ENCODE measurements at regions not wholly inside any gene's neighbourhood (a gene's known extent, or its start where the extent isn't known, plus 50 kb on each side); places are given as distances from the start of the nearest gene placed in this dataset.

- no peak overlapping the region for H2AFZ ChIP-seq (ENCODE audit: low read depth, low read length)
- no peak overlapping the region for H2BK120ac ChIP-seq (ENCODE audit: low read depth, low read length)
- H3K4me1 ChIP-seq (ENCODE audit: control insufficient read depth, insufficient read depth, low read depth, low read length) = no peaks in the 10 kb centered on the region
- no peak overlapping the region for H3K18ac ChIP-seq (ENCODE audit: low read depth in 1 of 2, low read length in 2 of 2)
- H3K4me2 ChIP-seq (ENCODE audit: low read length, poor library complexity, severe bottlenecking) = no peak overlapping the region
- H3K9ac ChIP-seq (ENCODE audit: low read length) = no peak overlapping the region
- H3K36me3 ChIP-seq (ENCODE audit: control insufficient read depth in 1 of 2, insufficient read depth in 2 of 2, low read depth in 1 of 2, low read length in 2 of 2) = no peaks in the 10 kb centered on the region
- no peak overlapping the region for H3K14ac ChIP-seq (ENCODE audit: low read length in 2 of 2)
- no peak for DNase-seq
- no peak overlapping the region for H2AK5ac ChIP-seq (ENCODE audit: low read length, severe bottlenecking)
- H3K79me1 ChIP-seq (replicated peaks; ENCODE audit: low read length, poor library complexity, severe bottlenecking) = no peaks in the 10 kb centered on the region
- no peak overlapping the region for H4K91ac ChIP-seq (ENCODE audit: low read length)
- H3K23ac ChIP-seq (ENCODE audit: low read length in 2 of 2) = no peak overlapping the region
- no peak overlapping the region for H2BK5ac ChIP-seq (ENCODE audit: low read depth, low read length, poor library complexity, severe bottlenecking)
- H3K4me3 ChIP-seq (ENCODE audit: insufficient read depth in 1 of 2, low read depth in 1 of 2, low read length in 2 of 2) = no peak overlapping the region
- no peak overlapping the region for H4K8ac ChIP-seq (ENCODE audit: low read length)
- H3K9me3 ChIP-seq (ENCODE audit: control insufficient read depth, low read length) = no peaks in the 10 kb centered on the region
- no peak overlapping the region for H2BK12ac ChIP-seq (ENCODE audit: low read length in 2 of 2)
- H3K27ac ChIP-seq (ENCODE audit: low read length, poor library complexity, severe bottlenecking) = no peak overlapping the region
- WGBS = 80% methylated on average over 7 of the region's 8 CpGs
- peaks cover 0 to 26% of the 10 kb centered on the region in 2 experiments for H3K27me3 ChIP-seq (ENCODE audit: control insufficient read depth in 1 of 2, insufficient read depth in 1 of 2, low read length in 2 of 2)
- no peak overlapping the region for H3K4ac ChIP-seq (ENCODE audit: low read depth in 1 of 2, low read length in 2 of 2)
- H2BK15ac ChIP-seq (ENCODE audit: low read depth, poor library complexity, severe bottlenecking) = no peak overlapping the region
Observed at GRCh38 chr17:15036238-15036637, 228.9 kb downstream of the PMP22 start.

DNA sequence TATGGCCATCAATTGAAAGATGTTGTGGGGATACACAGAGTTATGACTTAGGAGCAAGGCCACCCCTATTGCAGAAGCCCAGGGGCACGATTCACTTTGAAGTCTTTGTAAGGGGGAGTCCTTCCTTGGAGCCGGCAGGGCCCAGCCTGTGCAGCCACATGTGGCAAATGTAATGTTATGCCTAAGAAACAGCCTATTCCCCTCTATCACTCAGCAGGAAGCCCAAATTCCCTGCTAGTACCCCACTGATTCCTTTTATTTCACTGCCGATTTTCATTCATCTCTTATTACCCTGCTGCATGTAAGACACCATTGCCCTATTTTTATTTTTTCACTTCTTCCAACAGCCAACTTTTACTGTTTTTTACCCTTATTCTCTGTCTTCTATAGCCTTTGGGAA is 233.2 kb downstream of the PMP22 start:
- H2AFZ ChIP-seq (ENCODE audit: low read depth, low read length) = no peak overlapping the region
- H3K14ac ChIP-seq (ENCODE audit: low read length in 2 of 2) = no peak overlapping the region
- H2BK120ac ChIP-seq (ENCODE audit: low read depth, low read length) = no peak overlapping the region
- H3K27ac ChIP-seq (ENCODE audit: low read length, poor library complexity, severe bottlenecking) = no peak overlapping the region
- H4K8ac ChIP-seq (ENCODE audit: low read length) = no peak overlapping the region
- no peaks in the 10 kb centered on the region for H3K36me3 ChIP-seq (ENCODE audit: control insufficient read depth in 1 of 2, insufficient read depth in 2 of 2, low read depth in 1 of 2, low read length in 2 of 2)
- H2BK12ac ChIP-seq (ENCODE audit: low read length in 2 of 2) = no peak overlapping the region
- H4K91ac ChIP-seq (ENCODE audit: low read length) = no peak overlapping the region
- DNase-seq = no peak
- no peak overlapping the region for H3K9ac ChIP-seq (ENCODE audit: low read length)
- H3K4ac ChIP-seq (ENCODE audit: low read depth in 1 of 2, low read length in 2 of 2) = no peak overlapping the region
- no peak overlapping the region for H3K4me2 ChIP-seq (ENCODE audit: low read length, poor library complexity, severe bottlenecking)
- no peak overlapping the region for H2BK5ac ChIP-seq (ENCODE audit: low read depth, low read length, poor library complexity, severe bottlenecking)
- H3K79me1 ChIP-seq (replicated peaks; ENCODE audit: low read length, poor library complexity, severe bottlenecking) = no peaks in the 10 kb centered on the region
- no peaks in the 10 kb centered on the region for H3K4me1 ChIP-seq (ENCODE audit: control insufficient read depth, insufficient read depth, low read depth, low read length)
- H3K27me3 ChIP-seq (ENCODE audit: control insufficient read depth in 1 of 2, insufficient read depth in 1 of 2, low read length in 2 of 2) = peaks cover 0 to 29% of the 10 kb centered on the region in 2 experiments
- no peaks in the 10 kb centered on the region for H3K9me3 ChIP-seq (ENCODE audit: control insufficient read depth, low read length)
- no peak overlapping the region for H3K23ac ChIP-seq (ENCODE audit: low read length in 2 of 2)
- no peak overlapping the region for H3K18ac ChIP-seq (ENCODE audit: low read depth in 1 of 2, low read length in 2 of 2)
- no peak overlapping the region for H3K4me3 ChIP-seq (ENCODE audit: insufficient read depth in 1 of 2, low read depth in 1 of 2, low read length in 2 of 2)
- H2BK15ac ChIP-seq (ENCODE audit: low read depth, poor library complexity, severe bottlenecking) = no peak overlapping the region
- H2AK5ac ChIP-seq (ENCODE audit: low read length, severe bottlenecking) = no peak overlapping the region
- WGBS = 84% methylated on average over 3 of the region's 3 CpGs

DNA sequence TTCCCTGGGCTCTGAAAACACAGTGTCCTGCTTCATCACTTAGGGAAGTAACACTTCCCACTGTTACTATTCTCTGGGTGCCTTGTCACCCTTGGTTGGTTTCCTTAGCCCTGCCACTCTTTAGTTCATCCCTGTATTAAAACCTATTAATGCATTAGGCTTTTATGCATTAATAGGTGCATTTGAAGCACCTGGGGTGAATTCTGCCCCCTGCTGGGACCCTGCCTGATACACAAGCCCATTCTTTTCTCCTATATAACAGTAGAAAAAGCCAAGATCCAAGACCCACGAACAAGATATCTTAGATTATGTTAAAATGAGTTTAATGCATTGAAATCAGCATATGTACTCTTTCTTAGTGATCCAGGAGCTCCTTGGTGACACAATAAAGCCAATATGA is 235.7 kb downstream of the PMP22 start:
- Histone ChIP-seq H3K4me1 (ENCODE audit: control insufficient read depth, insufficient read depth, low read depth, low read length) (no peaks in the 10 kb centered on the region), H3K9me3 (ENCODE audit: control insufficient read depth, low read length) (no peaks in the 10 kb centered on the region), H3K9ac (ENCODE audit: low read length) (no peak overlapping the region), H3K18ac (ENCODE audit: low read depth in 1 of 2, low read length in 2 of 2) (no peak overlapping the region), H3K23ac (ENCODE audit: low read length in 2 of 2) (no peak overlapping the region), H2BK15ac (ENCODE audit: low read depth, poor library complexity, severe bottlenecking) (no peak overlapping the region), H4K91ac (ENCODE audit: low read length) (no peak overlapping the region), H3K27ac (ENCODE audit: low read length, poor library complexity, severe bottlenecking) (no peak overlapping the region), H3K4me3 (ENCODE audit: insufficient read depth in 1 of 2, low read depth in 1 of 2, low read length in 2 of 2) (no peak overlapping the region), H3K4ac (ENCODE audit: low read depth in 1 of 2, low read length in 2 of 2) (no peak overlapping the region), H2BK12ac (ENCODE audit: low read length in 2 of 2) (no peak overlapping the region), H2BK120ac (ENCODE audit: low read depth, low read length) (no peak overlapping the region), H3K4me2 (ENCODE audit: low read length, poor library complexity, severe bottlenecking) (no peak overlapping the region), H4K8ac (ENCODE audit: low read length) (no peak overlapping the region), H3K36me3 (ENCODE audit: control insufficient read depth in 1 of 2, insufficient read depth in 2 of 2, low read depth in 1 of 2, low read length in 2 of 2) (no peaks in the 10 kb centered on the region), H3K14ac (ENCODE audit: low read length in 2 of 2) (no peak overlapping the region), H2BK5ac (ENCODE audit: low read depth, low read length, poor library complexity, severe bottlenecking) (no peak overlapping the region), H2AK5ac (ENCODE audit: low read length, severe bottlenecking) (no peak overlapping the region), H3K79me1 (replicated peaks; ENCODE audit: low read length, poor library complexity, severe bottlenecking) (no peaks in the 10 kb centered on the region), H3K27me3 (ENCODE audit: control insufficient read depth in 1 of 2, insufficient read depth in 1 of 2, low read length in 2 of 2) (peaks cover 0 to 25% of the 10 kb centered on the region in 2 experiments), H2AFZ (ENCODE audit: low read depth, low read length) (no peak overlapping the region)
- WGBS = no CpG with 5 or more reads among the region's 1 CpG
- no peak for DNase-seq

DNA sequence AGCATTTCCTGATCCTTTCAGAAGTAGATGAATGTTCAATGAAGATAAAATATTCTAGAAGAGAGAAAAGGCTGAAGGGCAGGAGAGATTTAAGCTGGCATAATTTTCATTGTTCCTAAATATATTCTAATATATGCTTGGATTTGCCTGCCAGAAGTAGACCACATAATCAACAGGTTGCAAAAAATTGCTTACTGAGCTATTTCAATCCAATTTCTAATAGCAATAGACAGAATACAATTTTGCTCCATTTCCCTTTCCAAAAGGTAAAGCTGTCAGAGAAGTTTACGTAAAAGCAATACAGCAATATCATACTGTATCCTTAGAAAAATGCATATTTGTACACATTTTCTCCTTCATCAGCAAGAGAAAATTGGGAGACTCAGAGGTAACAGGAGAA is 237.3 kb downstream of the PMP22 start:
- WGBS = no CpG with 5 or more reads among the region's 1 CpG

More for the DNA sequence above, 237.3 kb downstream of the PMP22 start:
- no peak overlapping the region for H3K4me2 ChIP-seq (ENCODE audit: low read length, poor library complexity, severe bottlenecking)
- H3K4ac ChIP-seq (ENCODE audit: low read depth in 1 of 2, low read length in 2 of 2) = no peak overlapping the region
- no peak overlapping the region for H4K8ac ChIP-seq (ENCODE audit: low read length)
- H3K27me3 ChIP-seq (ENCODE audit: control insufficient read depth in 1 of 2, insufficient read depth in 1 of 2, low read length in 2 of 2) = peaks cover 0 to 24% of the 10 kb centered on the region in 2 experiments
- H3K4me3 ChIP-seq (ENCODE audit: insufficient read depth in 1 of 2, low read depth in 1 of 2, low read length in 2 of 2) = no peak overlapping the region
- no peak overlapping the region for H2AFZ ChIP-seq (ENCODE audit: low read depth, low read length)
- no peak overlapping the region for H3K9ac ChIP-seq (ENCODE audit: low read length)
- no peak overlapping the region for H2BK12ac ChIP-seq (ENCODE audit: low read length in 2 of 2)
- H2BK120ac ChIP-seq (ENCODE audit: low read depth, low read length) = no peak overlapping the region
- H3K18ac ChIP-seq (ENCODE audit: low read depth in 1 of 2, low read length in 2 of 2) = no peak overlapping the region
- H2BK15ac ChIP-seq (ENCODE audit: low read depth, poor library complexity, severe bottlenecking) = no peak overlapping the region
- H3K9me3 ChIP-seq (ENCODE audit: control insufficient read depth, low read length) = peaks cover under 1% of the 10 kb centered on the region
- H3K36me3 ChIP-seq (ENCODE audit: control insufficient read depth in 1 of 2, insufficient read depth in 2 of 2, low read depth in 1 of 2, low read length in 2 of 2) = no peaks in the 10 kb centered on the region
- no peak overlapping the region for H4K91ac ChIP-seq (ENCODE audit: low read length)
- DNase-seq = no peak
- H3K23ac ChIP-seq (ENCODE audit: low read length in 2 of 2) = no peak overlapping the region
- no peak overlapping the region for H2BK5ac ChIP-seq (ENCODE audit: low read depth, low read length, poor library complexity, severe bottlenecking)
- no peaks in the 10 kb centered on the region for H3K79me1 ChIP-seq (replicated peaks; ENCODE audit: low read length, poor library complexity, severe bottlenecking)
- H2AK5ac ChIP-seq (ENCODE audit: low read length, severe bottlenecking) = no peak overlapping the region
- H3K14ac ChIP-seq (ENCODE audit: low read length in 2 of 2) = no peak overlapping the region
- H3K27ac ChIP-seq (ENCODE audit: low read length, poor library complexity, severe bottlenecking) = no peak overlapping the region
- no peaks in the 10 kb centered on the region for H3K4me1 ChIP-seq (ENCODE audit: control insufficient read depth, insufficient read depth, low read depth, low read length)
